Parathyroid adenoma (tissue), 2 donors: ENCODE measurements at regions not wholly inside any gene's neighbourhood (a gene's known extent, or its start where the extent isn't known, plus 50 kb on each side); places are given as distances from the start of the nearest gene placed in this dataset.

Source experiments
- H2AFZ ChIP-seq: fragments of 300-600 bp; sonication (generic); one replicate; pipeline ENCODE4 v1.7.0; 2017; ENCODE audit warnings: antibody characterized with exemption, mild to moderate bottlenecking
- H3K27ac ChIP-seq: fragments of 300-600 bp; sonication (generic); one replicate; pipeline ENCODE4 v1.7.0; 2017
- H3K27me3 ChIP-seq: fragments of 300-600 bp; sonication (generic); one replicate; pipeline ENCODE4 v1.7.0; 2017; ENCODE audit warnings: low read length; ENCODE audit not compliant: control insufficient read depth, insufficient read depth
- H3K36me3 ChIP-seq: fragments of 300-600 bp; sonication (generic); one replicate; pipeline ENCODE4 v1.7.0; 2017; ENCODE audit warnings: low read length; ENCODE audit not compliant: control insufficient read depth, insufficient read depth
- H3K4me1 ChIP-seq: fragments of 300-600 bp; sonication (generic); one replicate; pipeline ENCODE4 v1.7.0; 2017; ENCODE audit warnings: control low read depth
- H3K4me2 ChIP-seq: fragments of 300-600 bp; sonication (generic); one replicate; pipeline ENCODE4 v1.7.0; 2017; ENCODE audit warnings: low read length
- H3K4me3 ChIP-seq: fragments of 300-600 bp; sonication (generic); one replicate; pipeline ENCODE4 v1.7.0; 2017; ENCODE audit warnings: low read depth, low read length
- H3K79me2 ChIP-seq: fragments of 300-600 bp; sonication (generic); one replicate; pipeline ENCODE4 v1.7.0; 2017; ENCODE audit warnings: control low read depth
- H3K9ac ChIP-seq: fragments of 300-600 bp; sonication (generic); one replicate; pipeline ENCODE4 v1.7.0; 2017; ENCODE audit warnings: mild to moderate bottlenecking
- H3K9me3 ChIP-seq: fragments of 300-600 bp; sonication (generic); one replicate; pipeline ENCODE4 v1.7.0; 2017; ENCODE audit warnings: low read length; ENCODE audit not compliant: control insufficient read depth
- TF ChIP-seq, protein P1 (sequence below): fragments of 300-600 bp; sonication (generic); IDR thresholded peaks from one replicate; pipeline ENCODE4 v1.7.0; 2017; ENCODE audit warnings: antibody characterized with exemption, mild to moderate bottlenecking
- donor health status: primary hyperparathyroidism.

DNA sequence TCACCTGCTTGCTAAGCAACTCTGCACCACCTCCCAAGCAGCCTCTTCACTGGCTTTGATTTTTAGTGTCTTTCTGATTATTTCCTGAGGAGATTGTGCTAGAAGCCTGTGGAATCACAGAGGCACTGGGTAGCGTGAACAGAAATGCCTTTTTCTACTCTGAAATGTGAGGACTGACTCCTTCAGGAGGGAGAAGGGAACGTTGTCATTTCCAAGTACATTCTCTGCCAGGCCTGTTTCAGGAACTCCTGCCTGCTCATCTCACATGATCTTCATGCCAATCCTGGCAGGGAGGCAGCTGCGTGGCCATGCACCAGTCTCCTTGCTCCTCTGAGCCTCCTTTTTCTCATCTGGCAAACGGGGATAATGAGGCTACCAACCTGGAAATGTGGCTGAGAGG is 49.8 kb upstream of the PRDM11 start:
- no peak overlapping the region for H2AFZ ChIP-seq
- no peak overlapping the region for H3K9ac ChIP-seq
- no peaks in the 10 kb centered on the region for H3K79me2 ChIP-seq
- H3K27me3 ChIP-seq, result no peaks in the 10 kb centered on the region
- TF ChIP-seq, protein P1, sequence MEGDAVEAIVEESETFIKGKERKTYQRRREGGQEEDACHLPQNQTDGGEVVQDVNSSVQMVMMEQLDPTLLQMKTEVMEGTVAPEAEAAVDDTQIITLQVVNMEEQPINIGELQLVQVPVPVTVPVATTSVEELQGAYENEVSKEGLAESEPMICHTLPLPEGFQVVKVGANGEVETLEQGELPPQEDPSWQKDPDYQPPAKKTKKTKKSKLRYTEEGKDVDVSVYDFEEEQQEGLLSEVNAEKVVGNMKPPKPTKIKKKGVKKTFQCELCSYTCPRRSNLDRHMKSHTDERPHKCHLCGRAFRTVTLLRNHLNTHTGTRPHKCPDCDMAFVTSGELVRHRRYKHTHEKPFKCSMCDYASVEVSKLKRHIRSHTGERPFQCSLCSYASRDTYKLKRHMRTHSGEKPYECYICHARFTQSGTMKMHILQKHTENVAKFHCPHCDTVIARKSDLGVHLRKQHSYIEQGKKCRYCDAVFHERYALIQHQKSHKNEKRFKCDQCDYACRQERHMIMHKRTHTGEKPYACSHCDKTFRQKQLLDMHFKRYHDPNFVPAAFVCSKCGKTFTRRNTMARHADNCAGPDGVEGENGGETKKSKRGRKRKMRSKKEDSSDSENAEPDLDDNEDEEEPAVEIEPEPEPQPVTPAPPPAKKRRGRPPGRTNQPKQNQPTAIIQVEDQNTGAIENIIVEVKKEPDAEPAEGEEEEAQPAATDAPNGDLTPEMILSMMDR, result no peak
- H3K4me1 ChIP-seq, result no peaks in the 10 kb centered on the region
- H3K9me3 ChIP-seq, result no peaks in the 10 kb centered on the region
- H3K36me3 ChIP-seq, result no peaks in the 10 kb centered on the region
- no peak overlapping the region for H3K4me2 ChIP-seq
- H3K27ac ChIP-seq, result no peak overlapping the region
- H3K4me3 ChIP-seq, result no peak overlapping the region
